HuH-7 (cell line): ENCODE measurements at regions not wholly inside any gene's neighbourhood (a gene's known extent, or its start where the extent isn't known, plus 50 kb on each side); places are given as distances from the start of the nearest gene placed in this dataset.

Experiments
- DNase-seq: peaks from one replicate; pipeline ENCODE4 v3.0.0; 2011; ENCODE audit warnings: low spot score

DNA sequence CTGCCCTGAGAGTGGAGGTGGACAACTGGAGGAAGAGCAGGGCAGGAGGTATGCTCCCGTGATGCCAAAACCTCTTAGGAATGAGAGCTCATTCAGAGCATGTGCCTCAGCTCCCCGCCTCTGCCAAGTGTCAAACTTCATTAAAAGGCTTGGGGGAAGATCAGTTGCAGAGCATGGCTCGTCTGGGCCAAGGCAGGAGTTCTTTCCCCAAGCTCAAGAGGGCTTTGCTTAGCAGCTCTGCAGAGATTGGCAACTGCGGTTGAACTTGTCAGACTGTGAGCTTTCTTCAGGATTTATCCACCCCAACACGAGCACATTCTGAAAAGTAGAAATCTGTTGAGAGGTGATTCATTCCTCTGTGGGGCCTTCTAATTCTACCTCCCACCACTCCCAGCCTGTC, 248.1 kb downstream of the HS3ST3A1 start:
- DNase-seq: no peak

- DNase-seq: peak; percentile 25
Observed at GRCh38 chr17:13352747-13353415, 248.8 kb downstream of the HS3ST3A1 start.

DNA sequence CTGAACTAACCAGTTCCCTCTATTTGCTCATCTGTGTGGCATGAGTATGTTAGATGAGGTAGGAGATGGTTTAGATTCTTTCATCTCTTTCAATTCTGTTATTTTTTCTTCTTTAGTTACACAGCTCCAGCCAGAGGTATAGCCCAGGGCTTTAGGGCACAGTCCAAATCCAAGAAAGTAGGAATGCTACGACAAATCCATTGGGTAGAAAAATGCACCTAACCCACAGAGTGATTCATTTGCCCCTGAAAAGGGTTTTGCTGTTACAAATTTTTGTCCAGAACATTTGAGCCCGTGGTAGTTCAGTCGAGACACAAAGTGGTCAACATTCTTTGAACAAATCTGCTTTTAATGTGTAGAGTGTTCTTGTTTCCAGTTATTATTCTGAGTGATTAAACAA, 250.7 kb downstream of the HS3ST3A1 start:
- DNase-seq: no peak

DNA sequence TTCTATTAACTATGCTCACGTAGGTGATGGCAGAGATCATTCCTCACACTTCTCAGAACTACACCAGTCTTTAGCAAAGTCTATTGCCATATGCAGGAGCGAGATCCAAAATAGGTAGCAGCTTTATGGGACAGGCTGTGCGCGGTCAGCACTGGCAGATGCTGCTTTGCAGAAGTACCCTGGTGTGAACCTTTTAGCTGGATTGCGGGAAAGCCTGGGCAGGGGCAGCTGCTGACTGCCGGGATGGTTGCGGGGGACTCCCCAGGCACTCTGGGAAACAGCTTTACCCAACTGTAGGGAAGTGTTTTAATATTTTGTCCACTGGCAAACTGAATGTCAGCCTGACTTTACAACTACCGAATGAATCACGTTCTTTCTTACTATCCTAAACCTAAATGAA, 251.3 kb downstream of the HS3ST3A1 start:
- DNase-seq: no peak

DNA sequence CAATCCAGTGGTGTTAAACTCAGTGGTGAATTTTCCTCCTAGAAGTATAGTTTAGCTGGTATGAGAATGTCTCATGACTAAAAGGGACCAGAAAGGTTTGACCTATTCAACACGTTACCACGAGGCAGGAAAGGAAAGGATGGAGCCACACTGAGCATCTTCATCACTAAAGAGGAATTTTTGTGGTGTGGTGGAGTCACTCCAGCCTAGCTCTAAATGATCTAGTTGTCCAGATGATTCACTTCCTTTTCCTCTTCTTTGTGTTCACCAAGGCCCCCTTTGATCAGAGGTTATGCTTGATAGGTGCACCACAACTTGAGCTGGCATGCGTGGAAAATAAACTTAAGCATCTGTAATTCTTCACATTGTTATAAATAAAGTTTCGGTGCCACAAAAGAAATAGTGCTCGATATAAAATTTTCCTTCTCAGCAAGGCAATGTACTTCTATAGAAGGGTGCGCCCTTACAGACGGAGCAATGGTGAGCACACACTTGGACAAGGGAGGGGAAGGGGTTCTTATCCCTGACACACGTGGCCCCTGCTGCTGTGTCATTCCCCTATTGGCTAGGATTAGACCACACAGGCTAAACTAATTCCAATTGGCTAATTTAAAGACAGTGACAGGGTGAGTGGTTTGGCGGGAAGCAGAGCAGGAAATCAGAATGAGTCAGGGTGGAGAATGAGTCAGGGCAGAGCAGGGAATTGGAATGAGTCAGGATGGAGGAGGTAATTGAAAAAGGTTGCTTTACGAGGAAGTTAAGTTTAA, 254.6 kb downstream of the HS3ST3A1 start:
- no peak for DNase-seq

DNA sequence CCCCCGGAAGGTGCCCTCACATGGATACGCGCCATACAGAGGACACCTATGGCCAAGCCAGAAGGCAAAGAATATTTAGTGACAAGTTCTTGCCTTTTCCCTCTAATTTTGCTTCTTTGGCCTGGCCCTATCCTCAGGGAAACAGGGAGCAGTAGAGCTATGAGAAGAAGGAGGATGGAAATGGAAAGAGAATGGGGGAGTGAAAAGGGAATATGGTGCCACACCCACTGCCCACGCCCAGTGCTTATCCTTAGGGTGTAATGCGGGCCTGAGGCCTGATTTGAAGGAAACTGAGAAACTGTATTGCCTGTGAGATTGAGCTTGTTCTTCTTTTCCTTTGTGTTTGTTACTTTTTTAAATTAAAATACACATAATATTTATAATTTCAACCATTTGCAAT, 255.1 kb downstream of the HS3ST3A1 start:
- no peak for DNase-seq

- no peak for DNase-seq
Observed at GRCh38 chr17:13346081-13346533, 255.6 kb downstream of the HS3ST3A1 start.

- DNase-seq: no peak
Observed at GRCh38 chr17:13338421-13338820, 263.3 kb downstream of the HS3ST3A1 start.

GRCh38 chr17:13337864-13338371, 263.8 kb downstream of the HS3ST3A1 start:
- DNase-seq: peak; percentile 31

- DNase-seq: no peak
Observed at GRCh38 chr17:13337151-13337550, 264.6 kb downstream of the HS3ST3A1 start.

GRCh38 chr17:13334374-13334773, 267.4 kb downstream of the HS3ST3A1 start:
- no peak for DNase-seq

DNA sequence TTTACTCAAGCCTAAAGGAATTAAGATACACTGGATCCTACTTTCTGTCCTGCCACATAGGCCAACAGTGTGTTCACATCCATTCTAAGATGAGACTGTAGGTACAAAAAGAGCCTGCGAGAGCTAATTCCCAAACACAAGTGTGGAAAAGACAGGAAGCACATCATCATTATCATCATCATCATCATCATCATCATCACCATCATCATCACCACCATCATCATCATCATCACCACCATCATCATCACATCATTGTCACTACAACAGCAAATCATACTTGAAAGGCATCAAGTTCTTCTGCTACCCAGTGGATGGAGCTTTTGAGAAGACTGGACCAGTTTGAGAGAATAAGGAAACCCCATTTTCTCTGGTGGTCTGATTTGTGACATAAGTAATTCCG, 268.1 kb downstream of the HS3ST3A1 start:
- DNase-seq: no peak

GRCh38 chr17:13332207-13332606, 269.5 kb downstream of the HS3ST3A1 start:
- no peak for DNase-seq

- DNase-seq: no peak
Observed at GRCh38 chr17:13329421-13329820, 272.3 kb downstream of the HS3ST3A1 start.

GRCh38 chr17:13323990-13324389, 277.7 kb downstream of the HS3ST3A1 start:
- DNase-seq: peak; percentile 25

DNA sequence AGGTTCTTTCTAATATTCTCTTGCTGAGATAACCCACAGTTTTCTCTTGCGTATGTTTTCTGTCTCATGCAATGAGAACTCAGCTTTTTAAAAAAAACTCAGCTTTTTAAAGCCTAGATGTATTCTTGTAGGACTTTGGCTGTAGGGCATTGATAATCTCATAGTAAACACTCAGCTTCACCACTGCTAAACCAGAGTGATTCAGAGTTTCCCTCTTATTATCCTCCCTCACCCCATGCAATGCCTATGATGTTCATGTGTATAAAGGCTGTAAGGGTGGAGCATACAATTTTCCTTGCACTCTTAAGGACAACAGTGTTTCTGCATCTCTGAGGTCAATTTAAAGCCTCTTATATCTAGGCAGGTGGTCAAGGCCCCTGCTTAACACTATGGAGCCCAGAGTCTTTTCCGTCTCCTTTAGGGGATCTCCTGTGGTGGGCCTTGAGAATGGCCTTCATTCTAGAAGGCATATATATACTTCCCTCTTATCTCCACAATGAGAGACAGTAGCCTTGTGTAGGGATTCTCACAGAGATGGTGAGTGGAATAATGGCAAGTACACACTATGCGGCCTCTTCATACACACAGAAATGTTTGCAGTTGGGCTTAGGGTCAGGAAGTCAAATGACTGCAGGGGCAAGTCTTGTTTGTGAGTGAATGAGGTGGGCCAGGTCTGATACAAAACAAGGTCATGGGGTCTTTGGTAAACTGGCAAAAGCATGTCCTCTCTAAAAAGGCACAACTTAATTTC, 279.6 kb downstream of the HS3ST3A1 start:
- DNase-seq: no peak

DNA sequence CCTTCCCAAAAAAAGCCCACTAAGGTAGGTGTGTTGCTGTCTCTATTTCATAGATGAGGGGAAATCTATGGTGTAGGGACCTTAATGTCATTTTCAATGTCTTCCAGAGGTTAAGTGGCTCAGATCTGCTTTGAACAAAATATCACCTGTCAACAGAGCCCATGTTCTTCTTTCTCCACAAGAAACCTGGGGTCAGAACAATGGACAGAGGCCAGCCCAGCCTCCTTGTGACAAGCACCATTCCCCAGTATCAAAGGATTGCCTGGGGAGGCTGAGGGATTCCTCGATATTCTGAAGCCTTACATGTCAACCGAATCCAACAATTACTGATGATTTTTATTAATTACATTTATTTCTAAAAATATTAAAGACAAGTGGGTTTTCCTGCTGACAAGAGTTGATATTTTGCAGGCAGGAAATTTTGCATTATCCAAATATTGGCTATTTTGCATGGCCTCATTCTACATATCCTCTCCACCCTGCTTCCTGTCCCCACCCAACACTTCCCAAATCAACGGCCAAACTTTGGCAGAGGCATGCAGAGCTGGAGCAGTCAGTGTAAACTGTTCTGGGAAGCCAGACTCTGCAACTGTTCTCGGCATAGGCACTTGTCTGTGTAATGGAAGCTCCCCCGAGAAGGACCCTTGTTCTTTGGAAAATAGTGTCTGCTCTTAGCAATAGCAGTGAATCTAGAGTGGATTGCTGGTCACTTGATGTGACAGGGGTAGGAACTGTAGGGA, 281.5 kb downstream of the HS3ST3A1 start:
- no peak for DNase-seq

DNA sequence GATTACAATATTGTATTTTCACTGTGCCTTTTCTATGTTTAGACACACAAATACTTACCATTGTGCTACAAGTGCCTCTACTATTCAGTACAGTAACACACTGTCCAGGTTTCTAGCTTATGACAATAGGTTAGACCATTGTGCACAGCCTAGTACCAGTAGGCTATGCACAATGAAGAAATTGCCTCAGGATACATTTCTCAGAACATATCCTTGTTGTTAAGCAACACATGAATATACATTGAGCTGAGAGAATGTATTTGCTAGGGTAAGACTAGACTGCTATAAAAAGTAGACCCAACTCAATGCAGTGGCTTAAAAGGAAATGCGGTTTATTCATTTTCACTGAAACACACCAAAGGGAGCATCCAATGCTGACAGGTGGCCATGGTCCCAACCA, 285.1 kb downstream of the HS3ST3A1 start:
- DNase-seq: no peak

- DNase-seq: no peak
Observed at GRCh38 chr17:13311306-13311705, 290.4 kb downstream of the HS3ST3A1 start.

- no peak for DNase-seq
Observed at GRCh38 chr17:13310858-13311257, 290.9 kb downstream of the HS3ST3A1 start.

- DNase-seq: peak; percentile 29
Observed at GRCh38 chr17:13306310-13306962, 288.6 kb upstream of the ELAC2 start.
